Erythroblast (primary cell): ENCODE measurements at regions not wholly inside any gene's neighbourhood (a gene's known extent, or its start where the extent isn't known, plus 50 kb on each side); places are given as distances from the start of the nearest gene placed in this dataset.

Experiments
- GATA1 ChIP-seq: IDR thresholded peaks from 2 replicates; pipeline ENCODE4 v1.6.1; 2011; ENCODE audit warnings: low read depth, mild to moderate bottlenecking, control low read depth, low read length, moderate library complexity
- POLR2A ChIP-seq: IDR thresholded peaks from 2 replicates; pipeline ENCODE4 v1.6.1; 2011; ENCODE audit warnings: mild to moderate bottlenecking, low read length

DNA sequence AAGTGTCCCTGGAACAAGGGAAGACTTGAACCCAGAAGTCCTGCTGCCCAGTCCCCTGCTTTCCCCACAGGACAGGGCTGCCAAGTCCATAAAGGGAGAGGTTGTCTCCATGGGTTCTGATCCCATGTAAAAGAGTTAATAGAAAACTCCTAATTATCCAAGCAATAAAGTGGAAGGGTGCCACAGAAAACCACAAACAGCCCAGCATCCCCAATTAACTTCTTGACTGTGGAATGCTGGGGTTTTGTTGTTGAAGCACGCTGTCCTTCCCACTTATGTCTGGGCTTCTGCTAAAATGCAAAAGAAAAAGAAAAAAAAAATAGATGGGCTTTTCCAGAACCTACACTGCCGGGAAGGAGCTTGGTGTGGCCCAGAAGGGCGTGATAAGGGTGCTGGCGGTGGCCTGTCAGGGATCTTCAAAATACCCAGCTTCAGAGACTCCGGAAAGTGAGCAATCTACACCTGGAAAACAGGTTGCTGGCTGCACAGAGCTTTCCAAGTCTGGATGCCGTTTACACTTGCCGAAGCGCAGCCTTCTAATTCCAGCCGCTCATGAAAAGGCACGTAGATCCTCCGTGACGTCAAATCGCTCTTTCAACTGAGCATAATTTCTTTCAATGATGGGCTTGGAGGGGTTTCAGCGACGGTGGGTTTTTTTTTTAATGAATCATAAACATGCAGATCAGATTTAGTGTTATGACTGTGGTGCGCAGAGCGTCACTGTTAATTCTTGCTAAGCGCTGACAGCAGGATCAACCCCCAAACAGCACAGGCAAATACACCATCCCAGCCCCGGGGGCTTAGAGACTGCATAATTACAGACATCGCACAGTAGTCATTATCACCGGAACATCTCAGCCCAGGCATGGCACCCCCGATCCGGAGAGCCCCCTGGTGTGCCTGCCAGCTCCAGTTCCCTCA lies 197.6 kb downstream of the BCOR start:
- TF ChIP-seq POLR2A (no peak), GATA1 (no peak)
